ENCODE measurements at regions not wholly inside any gene's neighbourhood (a gene's known extent, or its start where the extent isn't known, plus 50 kb on each side); places are given as distances from the start of the nearest gene placed in this dataset.
A peak's percentile ranks its signal among the peaks of the same experiment; 100 is the strongest.

- no TSS peak for BruUV-seq (replicated peaks)
- no peaks in the 10 kb centered on the region for H3K9me3 ChIP-seq (ENCODE audit: low read length)
- no peak overlapping the region for H2AFZ ChIP-seq (ENCODE audit: low read length)
- no peak for TF ChIP-seq EZH2phosphoT487 (IDR thresholded peaks at IDR 0.05; ENCODE audit: borderline replicate concordance, low read length)
- no peak for TF ChIP-seq EZH2 (IDR thresholded peaks at IDR 0.05; ENCODE audit: low read length, unreplicated experiment)
- no peak for TF ChIP-seq CTCF (conservative IDR thresholded peaks at IDR 0.05; ENCODE audit: low read depth, low read length)
- no peak overlapping the region for H3K27ac ChIP-seq (ENCODE audit: low read length)
- ATAC-seq = no peak
- no peaks in the 10 kb centered on the region for H4K20me1 ChIP-seq (ENCODE audit: low read length)
- DNase-seq = no peak
- no peaks in the 10 kb centered on the region for H3K27me3 ChIP-seq (ENCODE audit: low read length)
- H3K9ac ChIP-seq (ENCODE audit: low read length) = no peak overlapping the region
- H3K4me3 ChIP-seq (ENCODE audit: low read length) = no peak overlapping the region
- no peaks in the 10 kb centered on the region for H3K36me3 ChIP-seq (ENCODE audit: low read depth, low read length)
- H3K4me2 ChIP-seq (ENCODE audit: low read length) = no peak overlapping the region
- intact Hi-C loops (cut with micrococcal nuclease) = loop anchor here (10.0 kb wide), 2 partner anchors 57 to 357 kb away; no protein-coding TSS in a partner anchor
- ChIA-PET POLR2A (ENCODE audit: unreplicated experiment) (no interaction called here), CTCF (no interaction called here)
- no peaks in the 10 kb centered on the region for H3K9me2 ChIP-seq (replicated peaks; ENCODE audit: low read length)
- no peaks in the 10 kb centered on the region for H3K79me2 ChIP-seq (ENCODE audit: low read length)
- H3K4me1 ChIP-seq (ENCODE audit: insufficient read depth, low read length) = peaks cover 29% of the 10 kb centered on the region
- no peaks in the 10 kb centered on the region for H3F3A ChIP-seq (ENCODE audit: low read length, unreplicated experiment)
Observed at GRCh38 chr5:57828221-57828620, 345.6 kb upstream of the ACTBL2 start.

DNA sequence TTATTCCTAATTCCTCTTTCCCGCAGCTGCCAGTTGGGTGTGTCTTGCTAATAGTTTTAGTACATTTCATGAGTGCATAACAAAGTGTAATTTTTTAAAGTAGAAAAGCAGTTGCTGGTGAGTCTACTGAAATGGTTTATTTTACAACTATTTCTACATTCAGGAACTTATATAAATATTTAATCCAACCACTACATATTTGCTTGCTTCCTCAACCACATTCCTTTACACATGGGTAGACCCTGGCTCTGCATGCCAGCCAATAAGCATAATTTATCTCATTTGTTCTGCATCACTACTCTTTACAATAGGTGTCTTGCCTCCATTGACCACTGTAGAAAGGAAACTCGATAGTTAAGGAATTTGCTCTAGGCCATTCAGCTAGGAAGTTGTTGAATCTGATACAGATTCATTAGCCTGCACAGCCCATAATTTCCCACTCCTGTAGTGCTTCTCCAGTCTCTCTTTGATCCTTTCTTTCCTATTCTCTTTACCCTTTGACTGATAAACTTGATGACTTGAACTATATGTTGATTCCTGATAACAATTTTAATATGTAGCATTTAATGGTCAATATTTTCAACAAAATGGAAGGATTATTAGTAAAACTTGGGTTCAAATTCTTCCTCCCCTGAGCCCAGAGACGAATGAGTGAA lies 342.5 kb upstream of the ACTBL2 start:
- intact Hi-C loops (cut with micrococcal nuclease) = loop anchor here (1.0 to 10.0 kb wide), 3 partner anchors 14 to 360 kb away; no protein-coding TSS in a partner anchor
- ATAC-seq = peak; percentile 85
- Histone ChIP-seq H3K27ac (ENCODE audit: low read length) (peak overlapping the region; percentile 93), H3K36me3 (ENCODE audit: low read depth, low read length) (no peaks in the 10 kb centered on the region), H3F3A (ENCODE audit: low read length, unreplicated experiment) (no peaks in the 10 kb centered on the region), H4K20me1 (ENCODE audit: low read length) (no peaks in the 10 kb centered on the region), H3K4me3 (ENCODE audit: low read length) (no peak overlapping the region), H3K9me3 (ENCODE audit: low read length) (no peaks in the 10 kb centered on the region), H3K4me2 (ENCODE audit: low read length) (peak overlapping the region; percentile 66), H3K27me3 (ENCODE audit: low read length) (no peaks in the 10 kb centered on the region), H3K79me2 (ENCODE audit: low read length) (no peaks in the 10 kb centered on the region), H3K9ac (ENCODE audit: low read length) (peak overlapping the region; percentile 41), H3K9me2 (replicated peaks; ENCODE audit: low read length) (no peaks in the 10 kb centered on the region), H2AFZ (ENCODE audit: low read length) (no peak overlapping the region), H3K4me1 (ENCODE audit: insufficient read depth, low read length) (peaks cover 36% of the 10 kb centered on the region)
- ChIA-PET POLR2A (ENCODE audit: unreplicated experiment) (interaction anchor here (0.6 to 1.1 kb wide), 3 partner anchors 13 to 634 kb away, joined by 3 to 5 read pairs (median 4); no protein-coding TSS in a partner anchor), CTCF (interaction anchor here (0.6 kb wide), 1 partner anchor 232 kb away, joined by 3 read pairs; no protein-coding TSS in a partner anchor)
- BruUV-seq (replicated peaks) = no TSS peak
- no peak for TF ChIP-seq EZH2 (IDR thresholded peaks at IDR 0.05; ENCODE audit: low read length, unreplicated experiment)
- TF ChIP-seq EZH2phosphoT487 (IDR thresholded peaks at IDR 0.05; ENCODE audit: borderline replicate concordance, low read length) = no peak
- no peak for TF ChIP-seq CTCF (conservative IDR thresholded peaks at IDR 0.05; ENCODE audit: low read depth, low read length)
- peak; percentile 93 for DNase-seq

DNA sequence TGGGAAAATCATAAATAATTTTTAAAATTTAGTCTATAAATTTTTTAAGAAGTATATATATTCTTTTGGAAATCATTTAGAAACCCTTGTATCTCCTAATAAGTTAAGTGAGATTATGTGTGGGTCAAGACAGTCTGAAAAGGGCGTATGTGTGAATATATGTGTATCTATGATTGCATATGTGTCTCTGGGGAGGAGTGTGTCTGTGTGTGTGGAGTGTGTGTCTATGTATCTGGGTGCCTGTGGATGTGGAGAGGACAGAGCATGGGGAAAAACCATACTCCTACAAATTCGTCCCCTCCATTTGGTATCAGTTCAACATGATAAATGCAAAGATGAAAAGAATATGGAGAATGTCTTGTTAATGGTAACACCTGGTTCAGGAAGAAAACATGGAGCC lies 342.0 kb upstream of the ACTBL2 start:
- no peaks in the 10 kb centered on the region for H3F3A ChIP-seq (ENCODE audit: low read length, unreplicated experiment)
- H3K79me2 ChIP-seq (ENCODE audit: low read length) = no peaks in the 10 kb centered on the region
- DNase-seq = no peak
- H3K9me2 ChIP-seq (replicated peaks; ENCODE audit: low read length) = no peaks in the 10 kb centered on the region
- ChIA-PET POLR2A (ENCODE audit: unreplicated experiment) (interaction anchor here (0.6 kb wide), 1 partner anchor 9 kb away, joined by 3 read pairs; no protein-coding TSS in a partner anchor), CTCF (no interaction called here)
- H4K20me1 ChIP-seq (ENCODE audit: low read length) = no peaks in the 10 kb centered on the region
- TF ChIP-seq EZH2phosphoT487 (IDR thresholded peaks at IDR 0.05; ENCODE audit: borderline replicate concordance, low read length) (no peak), EZH2 (IDR thresholded peaks at IDR 0.05; ENCODE audit: low read length, unreplicated experiment) (no peak), CTCF (conservative IDR thresholded peaks at IDR 0.05; ENCODE audit: low read depth, low read length) (no peak)
- H3K9me3 ChIP-seq (ENCODE audit: low read length) = no peaks in the 10 kb centered on the region
- H2AFZ ChIP-seq (ENCODE audit: low read length) = no peak overlapping the region
- TSS peak; percentile 86 for BruUV-seq (replicated peaks)
- ATAC-seq = peak; percentile 12
- peak overlapping the region; percentile 41 for H3K9ac ChIP-seq (ENCODE audit: low read length)
- no peak overlapping the region for H3K4me3 ChIP-seq (ENCODE audit: low read length)
- H3K4me1 ChIP-seq (ENCODE audit: insufficient read depth, low read length) = peaks cover 36% of the 10 kb centered on the region
- intact Hi-C loops (cut with micrococcal nuclease) = loop anchor here (1.0 to 10.0 kb wide), 4 partner anchors 15 to 387 kb away; no protein-coding TSS in a partner anchor
- peak overlapping the region; percentile 93 for H3K27ac ChIP-seq (ENCODE audit: low read length)
- H3K36me3 ChIP-seq (ENCODE audit: low read depth, low read length) = no peaks in the 10 kb centered on the region; the same call in 1 of the 2 replicates
- no peaks in the 10 kb centered on the region for H3K27me3 ChIP-seq (ENCODE audit: low read length)
- peak overlapping the region; percentile 66 for H3K4me2 ChIP-seq (ENCODE audit: low read length)

All from PC-3 (cell line).